ENCODE measurements at regions not wholly inside any gene's neighbourhood (a gene's known extent, or its start where the extent isn't known, plus 50 kb on each side); places are given as distances from the start of the nearest gene placed in this dataset.

DNA sequence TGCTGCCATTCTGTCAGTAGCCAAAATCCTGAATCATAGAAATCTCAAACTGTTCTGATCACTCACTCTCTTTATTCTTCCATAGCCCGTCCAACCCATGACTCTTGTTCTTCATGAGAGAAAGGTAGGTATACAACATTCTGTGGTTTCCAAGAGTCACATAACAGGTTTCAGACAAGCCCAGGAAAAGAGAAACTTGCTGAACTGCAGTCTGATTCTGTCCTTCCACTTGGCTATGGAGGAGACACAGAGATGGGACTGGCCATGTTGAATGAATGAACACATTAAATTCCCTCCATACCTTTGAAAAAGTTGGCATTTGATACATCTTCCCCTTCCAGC, 880.2 kb upstream of the CELF4 start:
- Histone ChIP-seq H3K9ac (ENCODE audit: low read depth, low read length) (no peak overlapping the region), H3K4me1 (ENCODE audit: insufficient read depth, low read length) (peaks cover 8% of the 10 kb centered on the region; the same call in 1 of the 2 replicates), H3K27me3 (ENCODE audit: insufficient read depth, low read length) (no peaks in the 10 kb centered on the region), H3K9me3 (ENCODE audit: insufficient read depth, low read depth, low read length) (no peaks in the 10 kb centered on the region), H3K36me3 (ENCODE audit: insufficient read depth, low read length) (no peaks in the 10 kb centered on the region), H3K27ac (ENCODE audit: low read depth, low read length) (no peak overlapping the region), H3K4me3 (ENCODE audit: low read length) (no peak overlapping the region)
- WGBS = 86% methylated on average over 1 of the region's 1 CpG

DNA sequence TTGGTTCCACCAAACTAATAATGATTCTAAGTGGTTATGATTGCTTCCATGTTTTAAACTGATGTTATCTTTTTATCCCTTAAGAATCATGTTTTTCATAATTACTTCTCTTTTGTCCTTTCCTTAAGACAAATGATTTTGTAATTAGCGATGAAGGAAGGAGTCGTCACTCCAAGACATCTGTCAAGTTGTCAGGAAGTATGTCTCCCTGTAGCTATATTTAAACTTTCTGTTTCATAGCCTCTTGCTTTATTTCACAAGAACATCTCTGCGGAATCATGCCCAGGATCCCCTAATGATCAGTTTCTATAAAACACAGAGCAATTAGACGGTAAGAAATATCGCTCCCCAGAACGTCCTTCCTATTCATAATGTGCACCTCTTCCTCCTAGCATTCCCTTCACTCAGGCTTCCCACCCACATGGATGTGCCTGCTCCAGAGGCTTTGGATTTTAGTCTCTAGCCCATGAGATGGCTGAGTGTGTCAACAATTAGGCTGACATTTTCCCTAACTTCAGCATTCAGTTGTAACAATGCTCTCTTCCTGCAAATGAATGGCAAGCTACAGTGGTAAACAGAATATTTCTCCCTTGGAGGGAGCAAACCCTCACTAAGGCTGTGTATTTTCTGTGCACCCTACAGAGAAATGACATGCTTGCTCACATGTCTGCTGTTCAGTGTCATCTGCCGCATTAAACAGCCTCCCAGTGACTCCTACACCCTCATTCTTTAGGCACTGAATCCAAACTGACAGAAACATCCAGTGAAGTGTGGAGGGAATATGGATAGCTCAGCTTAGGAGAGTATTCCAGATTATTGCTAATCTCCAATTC, 879.6 kb upstream of the CELF4 start:
- Histone ChIP-seq H3K27ac (ENCODE audit: low read depth, low read length) (no peak overlapping the region), H3K9ac (ENCODE audit: low read depth, low read length) (no peak overlapping the region), H3K27me3 (ENCODE audit: insufficient read depth, low read length) (no peaks in the 10 kb centered on the region), H3K4me3 (ENCODE audit: low read length) (no peak overlapping the region), H3K36me3 (ENCODE audit: insufficient read depth, low read length) (no peaks in the 10 kb centered on the region), H3K9me3 (ENCODE audit: insufficient read depth, low read depth, low read length) (no peaks in the 10 kb centered on the region), H3K4me1 (ENCODE audit: insufficient read depth, low read length) (peaks cover 2% of the 10 kb centered on the region; the same call in 1 of the 2 replicates)
- WGBS = 96% methylated on average over 7 of the region's 7 CpGs

DNA sequence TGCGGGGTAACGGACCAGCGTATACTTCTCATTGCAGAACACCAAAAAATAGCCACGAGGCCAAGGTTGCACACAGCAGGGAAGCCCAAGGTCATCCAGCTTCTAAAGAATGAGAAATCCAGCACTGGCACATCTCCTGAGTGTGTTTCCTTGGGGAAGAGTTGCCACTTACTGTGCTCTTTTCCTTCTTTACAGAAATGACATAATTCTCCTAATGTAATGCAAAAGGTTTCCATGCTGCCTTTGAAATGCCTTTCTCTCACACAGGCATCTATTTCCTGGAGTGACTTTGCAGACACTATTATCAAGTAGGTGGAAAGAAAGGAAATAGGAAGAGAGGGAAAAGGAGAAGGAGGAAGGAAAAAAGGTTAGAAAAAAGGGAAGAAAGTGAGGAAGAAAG, 862.1 kb upstream of the CELF4 start:
- no peaks in the 10 kb centered on the region for H3K9me3 ChIP-seq (ENCODE audit: insufficient read depth, low read depth, low read length)
- no peaks in the 10 kb centered on the region for H3K27me3 ChIP-seq (ENCODE audit: insufficient read depth, low read length)
- no peak overlapping the region for H3K9ac ChIP-seq (ENCODE audit: low read depth, low read length)
- H3K4me1 ChIP-seq (ENCODE audit: insufficient read depth, low read length) = no peaks in the 10 kb centered on the region; the same call in 1 of the 2 replicates
- 76% methylated on average over 4 of the region's 4 CpGs for WGBS
- H3K27ac ChIP-seq (ENCODE audit: low read depth, low read length) = no peak overlapping the region
- no peaks in the 10 kb centered on the region for H3K36me3 ChIP-seq (ENCODE audit: insufficient read depth, low read length)
- no peak overlapping the region for H3K4me3 ChIP-seq (ENCODE audit: low read length)

- Histone ChIP-seq H3K27ac (ENCODE audit: low read depth, low read length) (no peak overlapping the region), H3K36me3 (ENCODE audit: insufficient read depth, low read length) (no peaks in the 10 kb centered on the region), H3K4me3 (ENCODE audit: low read length) (no peak overlapping the region), H3K27me3 (ENCODE audit: insufficient read depth, low read length) (no peaks in the 10 kb centered on the region), H3K9ac (ENCODE audit: low read depth, low read length) (no peak overlapping the region), H3K4me1 (ENCODE audit: insufficient read depth, low read length) (no peaks in the 10 kb centered on the region; the same call in 1 of the 2 replicates), H3K9me3 (ENCODE audit: insufficient read depth, low read depth, low read length) (no peaks in the 10 kb centered on the region)
- 82% methylated on average over 2 of the region's 2 CpGs for whole genome bisulfite sequencing
Observed at GRCh38 chr18:38427234-38427633, 861.6 kb upstream of the CELF4 start.

DNA sequence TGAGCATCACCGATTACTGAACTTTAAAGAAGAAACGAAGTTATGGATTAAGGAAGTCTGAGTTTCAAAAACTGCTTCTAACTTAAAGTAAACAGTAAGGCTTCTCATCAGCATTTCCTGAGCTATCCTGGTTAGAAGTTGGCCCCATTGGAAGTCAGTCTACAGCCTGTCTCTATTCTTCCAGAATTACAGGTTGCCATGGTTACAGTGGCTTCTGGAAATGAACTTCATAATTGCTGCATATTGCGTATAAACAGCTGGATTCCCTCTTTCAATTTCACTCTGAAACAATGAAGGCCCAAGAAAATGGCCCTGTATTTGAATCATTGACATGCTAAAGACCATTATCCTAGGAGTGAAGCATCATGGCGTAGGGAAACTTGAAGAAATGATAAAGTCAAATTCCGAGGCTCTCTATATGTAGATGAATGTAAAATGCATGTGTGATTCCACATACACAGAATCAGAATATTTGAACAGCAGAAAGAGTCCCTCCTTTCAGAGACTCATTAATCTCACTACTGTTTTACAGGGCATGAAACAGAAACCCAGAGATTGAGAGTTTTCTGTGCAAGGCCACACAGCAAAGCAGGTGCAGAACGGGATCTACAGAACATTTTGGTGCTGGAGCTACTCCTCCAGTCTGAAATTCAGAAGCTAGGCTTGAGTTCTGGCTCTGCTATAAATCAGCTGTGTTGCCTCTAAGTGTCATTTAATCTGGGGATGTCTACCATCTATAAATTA, 856.4 kb upstream of the CELF4 start:
- Histone ChIP-seq H3K27me3 (ENCODE audit: insufficient read depth, low read length) (no peaks in the 10 kb centered on the region), H3K9me3 (ENCODE audit: insufficient read depth, low read depth, low read length) (no peaks in the 10 kb centered on the region), H3K36me3 (ENCODE audit: insufficient read depth, low read length) (no peaks in the 10 kb centered on the region), H3K9ac (ENCODE audit: low read depth, low read length) (no peak overlapping the region), H3K4me3 (ENCODE audit: low read length) (no peak overlapping the region), H3K27ac (ENCODE audit: low read depth, low read length) (no peak overlapping the region), H3K4me1 (ENCODE audit: insufficient read depth, low read length) (peaks cover 15% of the 10 kb centered on the region; the same call in 1 of the 2 replicates)
- 100% methylated on average over 5 of the region's 6 CpGs for WGBS

GRCh38 chr18:38421021-38421420, 855.4 kb upstream of the CELF4 start:
- no peak overlapping the region for H3K4me3 ChIP-seq (ENCODE audit: low read length)
- no peaks in the 10 kb centered on the region for H3K27me3 ChIP-seq (ENCODE audit: insufficient read depth, low read length)
- peaks cover 15% of the 10 kb centered on the region; the same call in 1 of the 2 replicates for H3K4me1 ChIP-seq (ENCODE audit: insufficient read depth, low read length)
- no peaks in the 10 kb centered on the region for H3K36me3 ChIP-seq (ENCODE audit: insufficient read depth, low read length)
- H3K9ac ChIP-seq (ENCODE audit: low read depth, low read length) = no peak overlapping the region
- H3K27ac ChIP-seq (ENCODE audit: low read depth, low read length) = no peak overlapping the region
- no peaks in the 10 kb centered on the region for H3K9me3 ChIP-seq (ENCODE audit: insufficient read depth, low read depth, low read length)
- 69% methylated on average over 10 of the region's 10 CpGs for WGBS

DNA sequence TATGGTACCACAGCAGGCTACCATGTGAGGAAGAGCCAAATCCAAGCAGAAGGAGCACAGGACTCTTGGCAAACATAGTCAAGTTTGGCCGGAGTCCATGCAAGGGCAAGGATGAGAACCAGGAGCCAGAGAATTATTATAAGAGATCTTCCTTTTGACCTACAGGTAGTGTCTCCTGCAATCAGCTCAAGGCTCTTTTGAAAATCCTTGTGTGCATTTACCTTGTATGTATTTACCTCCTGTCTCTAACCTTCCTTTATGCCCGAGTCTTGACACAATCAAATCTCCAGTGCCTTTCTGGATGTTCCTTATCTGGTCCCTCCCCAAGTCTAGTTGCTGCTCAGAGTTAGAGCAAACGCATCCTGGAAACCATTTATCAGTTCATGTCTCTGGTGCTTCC, 855.0 kb upstream of the CELF4 start:
- WGBS = 74% methylated on average over 3 of the region's 3 CpGs
- Histone ChIP-seq H3K27me3 (ENCODE audit: insufficient read depth, low read length) (no peaks in the 10 kb centered on the region), H3K9me3 (ENCODE audit: insufficient read depth, low read depth, low read length) (no peaks in the 10 kb centered on the region), H3K4me1 (ENCODE audit: insufficient read depth, low read length) (peaks cover 15% of the 10 kb centered on the region; the same call in 1 of the 2 replicates), H3K27ac (ENCODE audit: low read depth, low read length) (no peak overlapping the region), H3K4me3 (ENCODE audit: low read length) (no peak overlapping the region), H3K9ac (ENCODE audit: low read depth, low read length) (no peak overlapping the region), H3K36me3 (ENCODE audit: insufficient read depth, low read length) (no peaks in the 10 kb centered on the region)

GRCh38 chr18:38415811-38416210, 850.2 kb upstream of the CELF4 start:
- Histone ChIP-seq H3K4me3 (ENCODE audit: low read length) (no peak overlapping the region), H3K9me3 (ENCODE audit: insufficient read depth, low read depth, low read length) (no peaks in the 10 kb centered on the region), H3K36me3 (ENCODE audit: insufficient read depth, low read length) (no peaks in the 10 kb centered on the region), H3K9ac (ENCODE audit: low read depth, low read length) (no peak overlapping the region), H3K4me1 (ENCODE audit: insufficient read depth, low read length) (peaks cover 5% of the 10 kb centered on the region; the same call in 1 of the 2 replicates), H3K27ac (ENCODE audit: low read depth, low read length) (no peak overlapping the region), H3K27me3 (ENCODE audit: insufficient read depth, low read length) (no peaks in the 10 kb centered on the region)
- WGBS = 98% methylated on average over 4 of the region's 4 CpGs

DNA sequence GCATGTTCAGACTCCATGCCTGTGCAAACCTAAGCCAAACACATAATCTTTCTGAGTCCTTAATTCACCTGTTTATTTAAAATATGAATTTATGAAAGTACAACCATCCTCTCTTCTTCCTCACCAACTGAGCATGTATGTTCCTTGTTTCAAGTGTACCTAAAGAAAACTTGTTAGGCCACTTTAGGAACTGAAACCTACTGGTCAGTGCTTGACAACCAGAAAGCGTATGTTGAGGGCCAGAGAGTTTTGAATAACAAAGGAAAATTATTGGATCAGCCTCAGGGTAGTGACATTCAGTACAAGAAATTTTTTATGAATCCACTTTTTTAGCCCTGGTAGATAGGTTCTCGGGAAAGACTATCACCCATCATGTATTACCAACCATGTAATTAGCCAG, 847.6 kb upstream of the CELF4 start:
- Histone ChIP-seq H3K4me3 (ENCODE audit: low read length) (no peak overlapping the region), H3K9ac (ENCODE audit: low read depth, low read length) (no peak overlapping the region), H3K4me1 (ENCODE audit: insufficient read depth, low read length) (no peaks in the 10 kb centered on the region), H3K27ac (ENCODE audit: low read depth, low read length) (no peak overlapping the region), H3K27me3 (ENCODE audit: insufficient read depth, low read length) (no peaks in the 10 kb centered on the region), H3K36me3 (ENCODE audit: insufficient read depth, low read length) (no peaks in the 10 kb centered on the region), H3K9me3 (ENCODE audit: insufficient read depth, low read depth, low read length) (0 out of 2 replicates have a peak, but pooled peaks cover 2% of the 10 kb centered on the region)
- 68% methylated on average over 2 of the region's 2 CpGs for WGBS

GRCh38 chr18:38406607-38407006, 841.0 kb upstream of the CELF4 start:
- Histone ChIP-seq H3K36me3 (ENCODE audit: insufficient read depth, low read length) (no peaks in the 10 kb centered on the region), H3K4me1 (ENCODE audit: insufficient read depth, low read length) (peaks cover 15% of the 10 kb centered on the region), H3K27ac (ENCODE audit: low read depth, low read length) (no peak overlapping the region), H3K9me3 (ENCODE audit: insufficient read depth, low read depth, low read length) (peaks cover 14% of the 10 kb centered on the region; the same call in 1 of the 2 replicates), H3K9ac (ENCODE audit: low read depth, low read length) (no peak overlapping the region), H3K27me3 (ENCODE audit: insufficient read depth, low read length) (no peaks in the 10 kb centered on the region), H3K4me3 (ENCODE audit: low read length) (no peak overlapping the region)
- WGBS = 96% methylated on average over 4 of the region's 4 CpGs

DNA sequence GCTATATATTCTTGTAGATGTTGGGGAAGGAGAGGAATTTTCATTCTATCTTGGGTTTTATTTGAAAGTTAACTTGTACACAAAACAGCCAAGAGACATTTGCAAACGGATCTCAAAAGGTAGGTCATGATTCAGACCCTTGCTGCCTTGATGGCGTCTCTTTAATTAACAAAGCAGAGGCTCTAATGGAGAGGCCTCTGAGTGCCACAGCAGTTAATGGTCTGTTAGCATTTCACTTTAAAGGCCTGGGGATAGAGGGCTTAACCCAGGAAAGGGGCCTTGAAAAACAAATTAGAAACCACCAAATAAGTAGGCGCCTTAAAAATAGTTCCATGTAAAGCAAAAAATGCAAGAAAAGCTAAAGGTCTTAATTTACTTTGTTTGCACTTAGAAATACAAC, 836.9 kb upstream of the CELF4 start:
- Histone ChIP-seq H3K9me3 (ENCODE audit: insufficient read depth, low read depth, low read length) (peaks cover 8% of the 10 kb centered on the region; the same call in 1 of the 2 replicates), H3K27me3 (ENCODE audit: insufficient read depth, low read length) (no peaks in the 10 kb centered on the region), H3K4me3 (ENCODE audit: low read length) (no peak overlapping the region), H3K36me3 (ENCODE audit: insufficient read depth, low read length) (no peaks in the 10 kb centered on the region), H3K9ac (ENCODE audit: low read depth, low read length) (no peak overlapping the region), H3K27ac (ENCODE audit: low read depth, low read length) (no peak overlapping the region), H3K4me1 (ENCODE audit: insufficient read depth, low read length) (peaks cover 18% of the 10 kb centered on the region)
- 34% methylated on average over 3 of the region's 3 CpGs for WGBS
